Pancreas (tissue), 10 donors: ENCODE measurements at regions not wholly inside any gene's neighbourhood (a gene's known extent, or its start where the extent isn't known, plus 50 kb on each side); places are given as distances from the start of the nearest gene placed in this dataset.

Experiments used
- ATAC-seq, 4 donors: fragments of 200-7000 bp; cut with Tn5 transposase; one replicate each; pipeline versions ENCODE4 v1.8.0 to v1.9.1; 2020; ENCODE audit warnings: mild to moderate bottlenecking in 4 of 4, moderate library complexity in 4 of 4
- DNase-seq, 6 donors: peaks; one replicate each; pipeline ENCODE4 v3.0.0-alpha.2; 2020
- FAIRE-seq: peaks from 2 replicates; lab custom pipeline; 2012; peaks lifted over from hg19 to GRCh38; lab: Jason Lieb, UNC
- H3K27ac ChIP-seq, 4 donors: fragments of 200-600 bp; sonication (generic); 1 replicate in 3 of 4; 2 replicates in 1 of 4; pipeline versions ENCODE4 v1.5.0 to v1.8.0; 2020
- H3K27me3 ChIP-seq, 4 donors: fragments of 200-600 bp; one replicate each; pipeline ENCODE4 v1.8.0; 2021
- H3K36me3 ChIP-seq, 3 donors: fragments of 200-600 bp; sonication (generic) in 1 of 3; one replicate each; pipeline versions ENCODE4 v1.5.0 to v1.8.0; 2020 to 2021
- H3K4me1 ChIP-seq, 3 donors: fragments of 200-600 bp; one replicate each; pipeline ENCODE4 v1.8.0; 2021
- H3K4me3 ChIP-seq, 4 donors: fragments of 200-600 bp; sonication (generic) in 2 of 4; one replicate each; pipeline versions ENCODE4 v1.5.0 to v1.8.0; 2020 to 2021
- H3K9me3 ChIP-seq, 4 donors: fragments of 200-600 bp; one replicate each; pipeline ENCODE4 v1.8.0; 2021
- WGBS, 2 donors: extraction: QIAGEN DNeasy Blood & Tissue Kit; methylation state at CpG; one replicate each; pipeline ENCODE4 v1.1.7; 2013; 5-methylcytosine and 5-hydroxymethylcytosine counted together
- intact Hi-C, 3 donors: fragments of 100-400 bp; cut with DNase I; formaldehyde crosslinking; loops; one replicate each; pipeline versions ENCODE4 v1.11.1 to v1.14.2; 2022
- TF ChIP-seq, protein P1 (sequence below), 4 donors: fragments of 200-600 bp; sonication (generic) in 3 of 4; IDR thresholded peaks; one replicate each; pipeline versions ENCODE4 v1.5.0 to v1.8.0; 2021; ENCODE audit warnings: antibody characterized with exemption in 4 of 4
- donor health status: healthy with polysubstance abuse.
- donor health status: DM: no; HTN: no; CAD: no; lungs with moderate emphysema.
- donor health status: DM: no; HTN: no; CAD: no.
- donor health status: control.
- donor health status: control.
- donor health status: Bipolar disorder and iron deficiency.
- donor health status: DM: yes; HTN: yes; CAD: no.
- donor health status: DM: no; HTN: no; CAD: no.
- donor health status: DM: no; HTN: no; CAD: no.
- donor health status: DM: yes; HTN: yes; CAD: no.

- H3K36me3 ChIP-seq = no peaks in the 10 kb centered on the region
- no peak for ATAC-seq
- intact Hi-C loops = loop anchor here in 1 of 3 donors (10.0 kb wide), 1 partner anchor 299 kb away; no protein-coding TSS in a partner anchor
- H3K4me1 ChIP-seq = peaks cover 0 to 6% (median 6%) of the 10 kb centered on the region in 3 donors
- FAIRE-seq = no peak
- no peaks in the 10 kb centered on the region for H3K27me3 ChIP-seq
- H3K4me3 ChIP-seq = no peak overlapping the region
- H3K27ac ChIP-seq = peak overlapping the region in 1 of 4 donors; percentile 47
- no peak for DNase-seq
- no peaks in the 10 kb centered on the region for H3K9me3 ChIP-seq
- TF ChIP-seq, protein P1, sequence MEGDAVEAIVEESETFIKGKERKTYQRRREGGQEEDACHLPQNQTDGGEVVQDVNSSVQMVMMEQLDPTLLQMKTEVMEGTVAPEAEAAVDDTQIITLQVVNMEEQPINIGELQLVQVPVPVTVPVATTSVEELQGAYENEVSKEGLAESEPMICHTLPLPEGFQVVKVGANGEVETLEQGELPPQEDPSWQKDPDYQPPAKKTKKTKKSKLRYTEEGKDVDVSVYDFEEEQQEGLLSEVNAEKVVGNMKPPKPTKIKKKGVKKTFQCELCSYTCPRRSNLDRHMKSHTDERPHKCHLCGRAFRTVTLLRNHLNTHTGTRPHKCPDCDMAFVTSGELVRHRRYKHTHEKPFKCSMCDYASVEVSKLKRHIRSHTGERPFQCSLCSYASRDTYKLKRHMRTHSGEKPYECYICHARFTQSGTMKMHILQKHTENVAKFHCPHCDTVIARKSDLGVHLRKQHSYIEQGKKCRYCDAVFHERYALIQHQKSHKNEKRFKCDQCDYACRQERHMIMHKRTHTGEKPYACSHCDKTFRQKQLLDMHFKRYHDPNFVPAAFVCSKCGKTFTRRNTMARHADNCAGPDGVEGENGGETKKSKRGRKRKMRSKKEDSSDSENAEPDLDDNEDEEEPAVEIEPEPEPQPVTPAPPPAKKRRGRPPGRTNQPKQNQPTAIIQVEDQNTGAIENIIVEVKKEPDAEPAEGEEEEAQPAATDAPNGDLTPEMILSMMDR (IDR thresholded peaks at IDR 0.05) = no peak
- WGBS, 2 donors = 79 to 89% methylated on average over 2 of the region's 2 CpGs
These were observed 52.3 kb upstream of the ABCC9 start for GRCh38 chr12:21993438-21993981.

GRCh38 chr12:21992823-21993222 lies 51.6 kb upstream of the ABCC9 start:
- peak overlapping the region in 1 of 4 donors; percentile 47 for H3K27ac ChIP-seq
- TF ChIP-seq, protein P1 (IDR thresholded peaks at IDR 0.05) = no peak
- no peak for FAIRE-seq
- H3K27me3 ChIP-seq = no peaks in the 10 kb centered on the region
- H3K4me3 ChIP-seq = no peak overlapping the region
- intact Hi-C loops = loop anchor here in 1 of 3 donors (10.0 kb wide), 1 partner anchor 298 kb away; no protein-coding TSS in a partner anchor
- peak; percentile 66 to 84 (median 76) for ATAC-seq
- DNase-seq = no peak
- peaks cover 0 to 6% (median 6%) of the 10 kb centered on the region in 3 donors for H3K4me1 ChIP-seq
- no peaks in the 10 kb centered on the region for H3K36me3 ChIP-seq
- 43 to 45% methylated on average over 3 of the region's 3 CpGs for WGBS, 2 donors
- no peaks in the 10 kb centered on the region for H3K9me3 ChIP-seq

- peaks cover 0 to 6% (median 6%) of the 10 kb centered on the region in 3 donors for H3K4me1 ChIP-seq
- DNase-seq (no peak), ATAC-seq (no peak), FAIRE-seq (no peak)
- no peaks in the 10 kb centered on the region for H3K36me3 ChIP-seq
- H3K9me3 ChIP-seq = no peaks in the 10 kb centered on the region
- H3K27ac ChIP-seq = no peak overlapping the region
- TF ChIP-seq, protein P1 (IDR thresholded peaks at IDR 0.05) = no peak
- H3K27me3 ChIP-seq = no peaks in the 10 kb centered on the region
- H3K4me3 ChIP-seq = no peak overlapping the region
- WGBS, 2 donors = 86 to 89% methylated on average over 4 of the region's 4 CpGs
- intact Hi-C loops = loop anchor here in 1 of 3 donors (10.0 kb wide), 1 partner anchor 297 kb away; no protein-coding TSS in a partner anchor
These were observed 50.3 kb upstream of the ABCC9 start for GRCh38 chr12:21991526-21991925.
